ENCODE measurements at regions not wholly inside any gene's neighbourhood (a gene's known extent, or its start where the extent isn't known, plus 50 kb on each side); places are given as distances from the start of the nearest gene placed in this dataset.

GRCh38 chr11:122042981-122043380, 73.0 kb downstream of the BLID start:
- Histone ChIP-seq H3K27ac (ENCODE audit: control insufficient read depth, insufficient read depth, low read length) (no peak overlapping the region), H3K27me3 (ENCODE audit: control insufficient read depth, extremely low read depth, insufficient read depth, low read length) (no peaks in the 10 kb centered on the region), H3K4me3 (ENCODE audit: control insufficient read depth in 2 of 3, extremely low read depth in 1 of 3, insufficient read depth in 2 of 3, low read depth in 1 of 3, low read length in 3 of 3) (no peak overlapping the region), H3K36me3 (ENCODE audit: control insufficient read depth in 2 of 2, extremely low read depth in 1 of 2, insufficient read depth in 2 of 2, low read length in 2 of 2) (no peaks in the 10 kb centered on the region), H2AFZ (ENCODE audit: control insufficient read depth, low read length) (no peak overlapping the region), H3K9me3 (ENCODE audit: control insufficient read depth, low read depth, low read length) (no peaks in the 10 kb centered on the region), H3K4me2 (ENCODE audit: control insufficient read depth, extremely low read depth, insufficient read depth, low read depth, low read length) (no peak overlapping the region), H3K79me2 (ENCODE audit: control insufficient read depth, insufficient read depth, low read length) (no peaks in the 10 kb centered on the region), H3K9ac (ENCODE audit: control insufficient read depth, extremely low read depth, insufficient read depth, low read length) (no peak overlapping the region), H3K4me1 (ENCODE audit: control insufficient read depth, extremely low read depth, insufficient read depth, low read length) (peaks cover 28% of the 10 kb centered on the region), H3K9me1 (ENCODE audit: control insufficient read depth, extremely low read depth, insufficient read depth, low read length) (no peaks in the 10 kb centered on the region), H4K20me1 (ENCODE audit: control insufficient read depth, extremely low read depth, insufficient read depth, low read length) (no peaks in the 10 kb centered on the region)
- FAIRE-seq (no peak), DNase-seq (ENCODE audit: low read depth, low spot score) (no peak)
- TF ChIP-seq CTCF (optimal IDR thresholded peaks at IDR 0.05 in 1 of 3, IDR thresholded peaks at IDR 0.05 in 1 of 3, conservative IDR thresholded peaks at IDR 0.05 in 1 of 3; ENCODE audit: extremely low read depth in 1 of 3, insufficient read depth in 2 of 3, low read length in 3 of 3) (no peak), EZH2 (IDR thresholded peaks at IDR 0.05; ENCODE audit: low read length) (no peak)
- dilution Hi-C loops (cut with MboI; ENCODE audit: extremely low pct_ligation_motif_present, low sequenced_read_pairs), result no loop called here

- Histone ChIP-seq H3K27ac (ENCODE audit: control insufficient read depth, insufficient read depth, low read length) (no peak overlapping the region), H3K9me3 (ENCODE audit: control insufficient read depth, low read depth, low read length) (no peaks in the 10 kb centered on the region), H3K9me1 (ENCODE audit: control insufficient read depth, extremely low read depth, insufficient read depth, low read length) (no peaks in the 10 kb centered on the region), H3K36me3 (ENCODE audit: control insufficient read depth in 2 of 2, extremely low read depth in 1 of 2, insufficient read depth in 2 of 2, low read length in 2 of 2) (no peaks in the 10 kb centered on the region), H3K4me3 (ENCODE audit: control insufficient read depth in 2 of 3, extremely low read depth in 1 of 3, insufficient read depth in 2 of 3, low read depth in 1 of 3, low read length in 3 of 3) (no peak overlapping the region), H3K4me1 (ENCODE audit: control insufficient read depth, extremely low read depth, insufficient read depth, low read length) (peaks cover 16% of the 10 kb centered on the region), H3K4me2 (ENCODE audit: control insufficient read depth, extremely low read depth, insufficient read depth, low read depth, low read length) (no peak overlapping the region), H4K20me1 (ENCODE audit: control insufficient read depth, extremely low read depth, insufficient read depth, low read length) (no peaks in the 10 kb centered on the region), H2AFZ (ENCODE audit: control insufficient read depth, low read length) (no peak overlapping the region), H3K9ac (ENCODE audit: control insufficient read depth, extremely low read depth, insufficient read depth, low read length) (no peak overlapping the region), H3K79me2 (ENCODE audit: control insufficient read depth, insufficient read depth, low read length) (no peaks in the 10 kb centered on the region), H3K27me3 (ENCODE audit: control insufficient read depth, extremely low read depth, insufficient read depth, low read length) (no peaks in the 10 kb centered on the region)
- DNase-seq (ENCODE audit: low read depth, low spot score) (no peak), FAIRE-seq (no peak)
- dilution Hi-C loops (cut with MboI; ENCODE audit: extremely low pct_ligation_motif_present, low sequenced_read_pairs), result no loop called here
- TF ChIP-seq EZH2 (IDR thresholded peaks at IDR 0.05; ENCODE audit: low read length) (no peak), CTCF (optimal IDR thresholded peaks at IDR 0.05 in 1 of 3, IDR thresholded peaks at IDR 0.05 in 1 of 3, conservative IDR thresholded peaks at IDR 0.05 in 1 of 3; ENCODE audit: extremely low read depth in 1 of 3, insufficient read depth in 2 of 3, low read length in 3 of 3) (no peak)
Measured at GRCh38 chr11:122040464-122040863, 75.6 kb downstream of the BLID start.

Data from keratinocyte (primary cell).